ENCODE measurements at regions not wholly inside any gene's neighbourhood (a gene's known extent, or its start where the extent isn't known, plus 50 kb on each side); places are given as distances from the start of the nearest gene placed in this dataset.

- WGBS, 2 donors: 89 to 90% methylated on average over 2 of the region's 2 CpGs
- no peaks in the 10 kb centered on the region for H3K4me1 ChIP-seq
- intact Hi-C loops (cut with DNase I): no loop called here
Measured at GRCh38 chr14:41549821-41550607, 56.7 kb upstream of the LRFN5 start.

GRCh38 chr14:41549282-41549681, 57.4 kb upstream of the LRFN5 start:
- no peak overlapping the region for H3K27ac ChIP-seq
- 88 to 91% methylated on average over 2 of the region's 2 CpGs for WGBS, 2 donors
- no peaks in the 10 kb centered on the region for H3K9me3 ChIP-seq
- H3K4me3 ChIP-seq (replicated peaks in 1 of 3): no peak overlapping the region
- no peaks in the 10 kb centered on the region for H3K36me3 ChIP-seq
- no peak for DNase-seq
- TF ChIP-seq POLR2A (IDR thresholded peaks at IDR 0.05) (no peak), CTCF (IDR thresholded peaks at IDR 0.05) (no peak)
- no peaks in the 10 kb centered on the region for H3K4me1 ChIP-seq
- no peaks in the 10 kb centered on the region for H3K27me3 ChIP-seq
- intact Hi-C loops (cut with DNase I): no loop called here

More at GRCh38 chr14:41549821-41550607, 56.7 kb upstream of the LRFN5 start:
- no peaks in the 10 kb centered on the region for H3K9me3 ChIP-seq
- DNase-seq: no peak
- H3K27me3 ChIP-seq: no peaks in the 10 kb centered on the region
- H3K27ac ChIP-seq: no peak overlapping the region
- TF ChIP-seq CTCF (IDR thresholded peaks at IDR 0.05): no peak
- TF ChIP-seq POLR2A (IDR thresholded peaks at IDR 0.05): no peak
- no peaks in the 10 kb centered on the region for H3K36me3 ChIP-seq
- no peak overlapping the region for H3K4me3 ChIP-seq (replicated peaks in 1 of 3)

- no peak for DNase-seq
- intact Hi-C loops (cut with DNase I): no loop called here
- no peaks in the 10 kb centered on the region for H3K27me3 ChIP-seq
- no peak for TF ChIP-seq POLR2A (IDR thresholded peaks at IDR 0.05)
- no peaks in the 10 kb centered on the region for H3K9me3 ChIP-seq
- no peak overlapping the region for H3K4me3 ChIP-seq (replicated peaks in 1 of 3)
- H3K36me3 ChIP-seq: no peaks in the 10 kb centered on the region
- no peak overlapping the region for H3K27ac ChIP-seq
- WGBS, 2 donors: 50 to 67% methylated on average over 2 of the region's 2 CpGs
- no peaks in the 10 kb centered on the region for H3K4me1 ChIP-seq
Measured at GRCh38 chr14:41548666-41549065, 58.0 kb upstream of the LRFN5 start.

- no peaks in the 10 kb centered on the region for H3K36me3 ChIP-seq
- no peaks in the 10 kb centered on the region for H3K9me3 ChIP-seq
- TF ChIP-seq POLR2A (IDR thresholded peaks at IDR 0.05) (no peak), CTCF (IDR thresholded peaks at IDR 0.05) (no peak)
- 90 to 91% methylated on average over 3 of the region's 3 CpGs for WGBS, 2 donors
- no peak for DNase-seq
- H3K27me3 ChIP-seq: no peaks in the 10 kb centered on the region
- intact Hi-C loops (cut with DNase I): no loop called here
- H3K4me1 ChIP-seq: no peaks in the 10 kb centered on the region
- H3K27ac ChIP-seq: no peak overlapping the region
- no peak overlapping the region for H3K4me3 ChIP-seq (replicated peaks in 1 of 3)
Measured at GRCh38 chr14:41541333-41541732, 65.3 kb upstream of the LRFN5 start.

- no peak overlapping the region for H3K4me3 ChIP-seq (replicated peaks in 1 of 3)
Measured at GRCh38 chr14:41532255-41532654, 74.4 kb upstream of the LRFN5 start.

More at GRCh38 chr14:41532255-41532654, 74.4 kb upstream of the LRFN5 start:
- Histone ChIP-seq H3K27ac (no peak overlapping the region), H3K36me3 (no peaks in the 10 kb centered on the region), H3K4me1 (no peaks in the 10 kb centered on the region), H3K27me3 (no peaks in the 10 kb centered on the region), H3K9me3 (no peaks in the 10 kb centered on the region)
- no peak for DNase-seq
- TF ChIP-seq POLR2A (IDR thresholded peaks at IDR 0.05) (no peak), CTCF (IDR thresholded peaks at IDR 0.05) (no peak)
- intact Hi-C loops (cut with DNase I): no loop called here
- WGBS, 2 donors: 85 to 88% methylated on average over 2 of the region's 2 CpGs
